NCI-H1436 treated with DMSO at 0.1 percent for 48 hours (cell line): ENCODE measurements at regions not wholly inside any gene's neighbourhood (a gene's known extent, or its start where the extent isn't known, plus 50 kb on each side); places are given as distances from the start of the nearest gene placed in this dataset.
"Not testable (repeated sequence)": the region's sequence is repeated elsewhere in the genome, so short reads cannot be mapped to it uniquely, and the experiment has no call there.

Experiments used
- DNase-seq: peaks from one replicate; lab custom pipeline; 2025; lab: John Stamatoyannopoulos, UW

- no peak for DNase-seq
These were observed 429.7 kb downstream of the VGLL3 start for GRCh38 chr3:86561215-86561614.

- DNase-seq = no peak
These were observed 436.6 kb downstream of the VGLL3 start for GRCh38 chr3:86554383-86554782.

- no peak for DNase-seq
These were observed 443.3 kb downstream of the VGLL3 start for GRCh38 chr3:86547692-86548091.

GRCh38 chr3:86537171-86537570 lies 453.8 kb downstream of the VGLL3 start:
- no peak for DNase-seq

GRCh38 chr3:86519819-86520218 lies 471.1 kb downstream of the VGLL3 start:
- DNase-seq = no peak

GRCh38 chr3:86481636-86482035 lies 509.3 kb downstream of the VGLL3 start:
- no peak for DNase-seq

GRCh38 chr3:86481031-86481430 lies 509.9 kb downstream of the VGLL3 start:
- no peak for DNase-seq

- no peak for DNase-seq
These were observed 526.8 kb downstream of the VGLL3 start for GRCh38 chr3:86464180-86464579.

- DNase-seq = no peak
These were observed 539.2 kb downstream of the VGLL3 start for GRCh38 chr3:86451749-86452148.

- no peak for DNase-seq
These were observed 552.4 kb downstream of the VGLL3 start for GRCh38 chr3:86438544-86438943.

- DNase-seq = no peak
These were observed 563.6 kb downstream of the VGLL3 start for GRCh38 chr3:86427343-86427742.

GRCh38 chr3:86420990-86421739 lies 569.8 kb downstream of the VGLL3 start:
- no peak for DNase-seq

GRCh38 chr3:86418861-86419260 lies 572.1 kb downstream of the VGLL3 start:
- DNase-seq = no peak

GRCh38 chr3:86416334-86416733 lies 574.6 kb downstream of the VGLL3 start:
- no peak for DNase-seq

GRCh38 chr3:86413645-86414044 lies 577.3 kb downstream of the VGLL3 start:
- no peak for DNase-seq

- DNase-seq = no peak
These were observed 580.4 kb downstream of the VGLL3 start for GRCh38 chr3:86410587-86410986.

- not testable (repeated sequence) for DNase-seq
These were observed 601.2 kb downstream of the VGLL3 start for GRCh38 chr3:86389759-86390158.

- no peak for DNase-seq
These were observed 602.1 kb downstream of the VGLL3 start for GRCh38 chr3:86388820-86389219.

GRCh38 chr3:86382556-86382955 lies 608.4 kb downstream of the VGLL3 start:
- DNase-seq = no peak

- DNase-seq = no peak
These were observed 609.7 kb downstream of the VGLL3 start for GRCh38 chr3:86381247-86381646.

- DNase-seq = no peak
These were observed 611.7 kb downstream of the VGLL3 start for GRCh38 chr3:86379280-86379679.

GRCh38 chr3:86378829-86379228 lies 612.1 kb downstream of the VGLL3 start:
- DNase-seq = no peak

GRCh38 chr3:86335566-86335965 lies 655.4 kb downstream of the VGLL3 start:
- not testable (repeated sequence) for DNase-seq

- DNase-seq = no peak
These were observed 657.3 kb downstream of the VGLL3 start for GRCh38 chr3:86333636-86334035.
